Heart left ventricle (tissue), 13 donors: ENCODE measurements at regions not wholly inside any gene's neighbourhood (a gene's known extent, or its start where the extent isn't known, plus 50 kb on each side); places are given as distances from the start of the nearest gene placed in this dataset.

ENCODE experiments used
- CTCF ChIP-seq, 12 donors: fragments of 200-600 bp; sonication (generic) in 4 of 12; IDR thresholded peaks; one replicate each; pipeline versions ENCODE4 v1.5.0 to v1.8.0; 2018 to 2022; ENCODE audit warnings: antibody characterized with exemption in 12 of 12, mild to moderate bottlenecking in 5 of 12
- POLR2A ChIP-seq, 2 donors: fragments of 450-650 bp; IDR thresholded peaks; one replicate each; pipeline ENCODE4 v1.6.1; 2017; ENCODE audit warnings: antibody characterized with exemption in 2 of 2, mild to moderate bottlenecking in 2 of 2, moderate library complexity in 2 of 2
- donor health status: ischemic (EF 13 %, LVEDD 7.1; RV severe dilation, severe dysfunction).
- donor health status: DM: no; HTN: yes; CAD: no.
- donor health status: DM: no; HTN: no; CAD: no.
- donor health status: ischemic (EF 25% LVEDD 6.9; RV normal size, moderate dysfunction).
- donor health status: ischemic (EF 25% LVEDD 5.7; RV mildly dilated, moderate dysfunction).
- donor health status: ischemic (EF 35%, LVEDD 5.7; RV mildly dilated, moderate dysfunction).
- donor health status: nonischemic (EF 11% LVEDD 7.7; RV severe dilation, severe dysfunction).
- donor health status: DM: yes; HTN: yes; CAD: no.
- donor health status: PGD.
- donor health status: ischemic (EF 29% LVEDD 5.4; RV normal size, mild dysfunction).
- donor health status: nonischemic (EF 23%, LVEDD 6.1; RV moderate dilation, normal function).

GRCh38 chr2:117271631-117272030 lies 542.9 kb upstream of the DDX18 start:
- TF ChIP-seq CTCF (IDR thresholded peaks at IDR 0.05) = no peak
- no peak for TF ChIP-seq POLR2A (IDR thresholded peaks at IDR 0.05)
